ENCODE measurements at regions not wholly inside any gene's neighbourhood (a gene's known extent, or its start where the extent isn't known, plus 50 kb on each side); places are given as distances from the start of the nearest gene placed in this dataset.
"Not testable (repeated sequence)": the region's sequence is repeated elsewhere in the genome, so short reads cannot be mapped to it uniquely, and the experiment has no call there.

DNA sequence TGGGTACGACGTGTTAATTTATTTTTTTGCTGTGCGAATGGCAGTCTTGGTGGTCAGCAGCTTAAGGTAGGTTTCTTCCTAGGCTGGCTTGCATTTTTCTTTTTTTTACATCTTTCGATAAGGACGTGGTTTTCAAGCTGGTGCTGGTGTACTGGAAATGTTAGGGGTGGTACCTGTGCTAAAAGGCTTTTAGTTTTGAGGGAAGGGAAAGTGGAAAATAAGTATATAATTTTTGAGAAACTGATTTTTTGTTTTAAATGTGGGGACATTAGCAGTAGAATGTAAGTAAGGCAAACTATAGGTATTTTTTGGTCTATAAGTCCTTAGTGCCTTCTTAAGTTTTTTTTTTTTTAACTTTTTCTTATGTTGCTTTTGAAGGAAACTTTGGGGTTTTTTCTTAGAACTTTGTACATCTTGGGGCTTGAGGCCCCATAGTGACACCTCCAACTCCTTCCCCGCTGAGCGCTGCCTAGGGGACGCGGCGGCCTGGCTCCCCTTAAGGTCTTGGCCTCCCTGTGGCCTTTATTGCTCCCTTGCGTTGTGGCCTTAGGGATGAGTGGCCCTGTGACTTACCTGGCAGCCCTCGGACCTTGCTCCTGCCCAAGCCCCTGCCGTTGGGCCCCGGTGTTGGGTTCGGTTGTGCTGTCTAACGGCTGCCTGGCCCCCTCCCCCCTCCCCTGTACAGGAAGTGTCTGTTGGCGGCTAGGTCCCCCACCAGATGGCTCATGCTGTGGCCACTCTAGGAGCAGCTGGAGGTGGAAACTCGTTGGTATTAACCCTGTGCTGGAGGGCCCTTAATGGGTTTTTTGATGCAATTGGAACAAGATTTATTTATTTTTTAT, 88.0 kb upstream of the RPRML start:
- DNase-seq = peak; percentile 86

DNA sequence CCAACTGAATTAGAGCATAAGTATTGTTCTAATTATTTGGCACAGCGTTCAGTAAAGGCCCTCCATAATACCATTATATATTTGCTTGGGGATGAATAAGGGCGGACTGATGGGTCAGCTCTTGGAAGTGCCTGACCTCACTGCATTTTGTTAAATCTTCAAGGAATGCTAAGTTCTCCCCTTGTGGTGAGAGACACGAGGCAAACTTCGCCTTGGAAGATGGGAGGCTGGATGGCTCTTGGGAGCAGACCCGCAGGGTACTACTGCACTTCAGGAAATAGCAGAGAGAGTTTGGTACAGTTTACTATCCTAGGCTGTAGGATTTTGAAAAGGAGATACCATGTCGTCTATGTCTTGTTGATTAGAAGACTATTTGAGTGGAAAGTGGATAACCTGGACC, 87.0 kb upstream of the RPRML start:
- DNase-seq = no peak

DNA sequence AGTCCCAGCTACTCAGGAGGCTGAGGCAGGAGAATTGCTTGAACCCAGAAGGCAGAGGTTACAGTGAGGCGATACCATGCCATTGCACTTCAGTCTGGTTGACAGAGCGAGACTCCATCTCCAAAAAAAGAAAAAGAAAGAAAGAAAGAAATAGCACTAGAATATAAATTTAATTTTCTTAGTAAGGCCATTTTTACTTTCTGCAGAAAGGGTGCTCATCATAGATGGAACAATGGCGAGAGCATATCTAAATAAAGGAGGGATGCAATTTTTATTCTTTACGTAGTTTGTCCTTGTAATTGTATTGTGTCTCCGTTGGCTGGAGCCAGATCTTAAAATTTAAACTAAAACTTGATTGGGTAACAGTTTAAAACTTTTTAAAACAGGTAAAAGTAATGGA, 85.6 kb upstream of the RPRML start:
- no peak for DNase-seq

DNA sequence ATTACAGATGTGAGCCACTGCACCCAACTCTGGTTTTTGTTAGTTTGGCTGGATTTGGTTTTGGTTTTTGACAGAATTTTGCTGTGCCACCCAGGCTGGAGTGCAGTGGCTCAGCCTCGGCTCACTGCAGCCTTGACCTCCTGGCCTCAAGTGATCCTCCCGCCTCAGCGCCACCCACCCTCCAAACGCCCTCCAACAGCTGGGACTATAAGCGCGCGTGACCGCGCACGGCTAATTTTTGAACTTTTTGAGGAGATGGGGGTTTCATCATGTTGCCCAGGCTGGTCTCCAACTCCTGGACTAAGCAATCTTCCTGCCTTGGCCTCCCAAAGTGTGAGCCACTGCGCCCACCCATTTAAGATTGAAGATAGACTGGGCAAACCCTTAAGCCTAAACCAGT, 84.4 kb upstream of the RPRML start:
- DNase-seq = no peak

DNA sequence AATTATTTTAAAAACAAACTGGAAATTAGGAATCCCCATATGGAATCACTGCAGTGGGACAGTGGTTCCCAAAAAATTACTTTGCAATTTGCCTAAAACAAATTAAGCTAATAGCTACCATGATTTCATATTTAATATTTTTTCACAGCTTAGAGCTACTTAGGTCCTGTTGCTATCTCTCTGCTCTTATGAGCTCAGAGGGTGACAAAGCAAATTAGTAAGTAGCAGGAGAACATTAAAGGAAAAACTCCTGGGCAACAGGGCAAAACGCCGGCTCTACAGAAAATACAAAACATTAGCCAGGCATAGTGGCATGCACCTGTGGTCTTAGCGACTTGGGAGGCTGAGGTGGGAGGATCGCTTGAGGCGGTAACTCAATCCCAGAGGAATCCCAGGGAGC, 83.8 kb upstream of the RPRML start:
- not testable (repeated sequence) for DNase-seq

DNA sequence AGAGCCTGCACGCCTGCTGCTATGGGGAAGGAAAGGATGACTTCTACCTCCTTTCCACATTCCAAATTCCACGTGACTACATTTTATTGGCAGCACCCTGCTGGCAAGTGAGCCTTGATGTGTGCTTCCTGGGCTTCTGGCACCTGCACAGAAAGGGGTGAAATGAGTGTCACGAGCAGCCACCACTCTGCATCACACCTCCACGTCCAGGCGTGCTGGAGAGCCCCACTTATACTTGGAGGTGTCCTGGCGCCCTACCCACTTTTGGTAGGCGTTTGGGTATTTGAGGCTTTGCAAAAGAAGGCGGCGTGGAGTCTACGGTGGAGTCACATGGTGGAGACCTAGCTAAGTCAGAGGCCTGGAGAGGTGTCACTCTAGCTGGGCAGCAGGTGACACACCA, 81.0 kb upstream of the RPRML start:
- not testable (repeated sequence) for DNase-seq

DNA sequence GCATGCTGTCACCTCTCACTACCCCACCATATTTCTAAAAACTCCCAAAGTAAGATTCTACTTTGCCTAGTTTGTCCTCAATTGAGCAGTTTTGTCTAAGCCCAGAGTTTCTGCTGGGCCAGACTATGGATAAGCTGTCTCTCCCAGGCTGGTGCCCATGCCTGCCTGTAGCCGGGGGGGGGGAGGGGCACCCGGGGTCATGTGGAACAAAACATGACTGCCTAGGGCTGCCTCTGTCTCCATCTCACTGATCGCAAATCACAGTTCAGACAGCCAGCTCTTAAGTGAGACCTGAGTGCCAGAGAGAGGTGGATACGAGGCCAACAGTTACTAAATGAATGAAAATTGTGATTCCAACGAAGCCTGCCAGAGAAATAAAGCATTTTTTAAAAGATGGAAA, 78.8 kb upstream of the RPRML start:
- no peak for DNase-seq

DNA sequence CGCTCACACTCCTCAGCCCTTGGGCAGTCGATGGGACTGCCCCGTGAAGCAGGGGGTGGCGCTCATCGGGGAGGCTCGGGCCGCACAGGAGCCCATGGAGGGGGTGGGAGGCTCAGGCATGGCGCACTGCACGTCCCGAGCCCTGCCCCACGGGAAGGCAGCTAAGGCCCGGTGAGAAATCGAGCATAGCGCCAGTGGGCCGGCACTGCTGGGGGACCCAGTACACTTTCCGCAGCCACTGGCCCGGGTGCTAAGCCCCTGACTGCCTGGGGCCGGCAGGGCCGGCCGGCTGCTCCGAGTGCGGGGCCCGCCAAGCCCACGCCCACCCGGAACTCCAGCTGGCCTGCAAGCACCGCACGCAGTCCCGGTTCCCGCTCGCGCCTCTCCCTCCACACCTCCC, 78.2 kb upstream of the RPRML start:
- not testable (repeated sequence) for DNase-seq

DNA sequence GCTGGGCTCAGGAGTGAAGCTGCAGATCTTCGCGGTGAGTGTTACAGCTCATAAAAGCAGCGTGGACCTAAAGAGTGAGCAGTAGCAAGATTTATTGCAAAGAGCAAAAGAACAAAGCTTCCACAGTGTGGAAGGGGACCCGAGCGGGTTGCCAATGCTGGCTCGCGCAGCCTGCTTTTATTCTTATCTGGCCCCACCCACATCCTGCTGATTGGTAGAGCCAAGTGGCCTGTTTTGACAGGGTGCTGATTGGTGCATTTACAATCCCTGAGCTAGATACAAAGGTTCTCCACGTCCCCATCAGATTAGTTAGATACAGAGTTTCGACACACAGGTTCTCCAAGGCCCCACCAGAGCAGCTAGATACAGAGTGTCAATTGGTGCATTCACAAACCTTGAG, 77.6 kb upstream of the RPRML start:
- DNase-seq = not testable (repeated sequence)
